ENCODE measurements at regions not wholly inside any gene's neighbourhood (a gene's known extent, or its start where the extent isn't known, plus 50 kb on each side); places are given as distances from the start of the nearest gene placed in this dataset.

DNA sequence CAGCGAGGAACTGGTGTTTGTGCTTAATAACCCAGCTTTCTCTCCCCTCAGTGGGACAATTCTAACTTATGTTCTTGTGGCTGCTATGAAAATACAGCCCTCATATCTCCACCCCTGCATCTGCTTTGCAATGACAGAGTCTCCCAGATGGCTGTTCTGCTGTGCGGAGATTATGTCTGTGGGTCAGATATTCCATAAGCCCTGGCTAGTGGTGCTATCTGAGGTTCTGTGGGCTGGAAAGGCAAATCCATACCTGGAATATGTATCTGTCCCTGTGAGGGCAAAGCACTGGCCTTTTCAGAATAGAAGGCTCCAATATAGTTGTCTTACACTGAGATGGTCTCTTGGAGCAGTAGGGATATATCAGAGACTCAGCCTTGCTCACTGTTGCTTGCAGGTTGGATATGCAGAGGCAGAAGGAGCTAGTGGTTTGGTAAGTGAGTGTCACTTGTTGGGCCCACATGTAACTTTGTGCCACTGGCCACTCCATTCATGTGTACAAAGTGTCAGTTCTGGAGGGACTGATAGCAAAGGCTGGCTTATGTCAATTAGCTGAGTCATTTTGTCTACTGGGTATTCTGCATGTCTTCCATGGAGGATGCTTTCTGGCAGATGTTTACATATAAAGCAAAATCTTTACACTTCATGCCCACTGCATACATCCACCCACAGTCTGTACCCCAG, 246.6 kb downstream of the FAM76B start:
- no peaks in the 10 kb centered on the region for H3K27me3 ChIP-seq
- no peak overlapping the region for H3K4me3 ChIP-seq
- TF ChIP-seq, protein P1, sequence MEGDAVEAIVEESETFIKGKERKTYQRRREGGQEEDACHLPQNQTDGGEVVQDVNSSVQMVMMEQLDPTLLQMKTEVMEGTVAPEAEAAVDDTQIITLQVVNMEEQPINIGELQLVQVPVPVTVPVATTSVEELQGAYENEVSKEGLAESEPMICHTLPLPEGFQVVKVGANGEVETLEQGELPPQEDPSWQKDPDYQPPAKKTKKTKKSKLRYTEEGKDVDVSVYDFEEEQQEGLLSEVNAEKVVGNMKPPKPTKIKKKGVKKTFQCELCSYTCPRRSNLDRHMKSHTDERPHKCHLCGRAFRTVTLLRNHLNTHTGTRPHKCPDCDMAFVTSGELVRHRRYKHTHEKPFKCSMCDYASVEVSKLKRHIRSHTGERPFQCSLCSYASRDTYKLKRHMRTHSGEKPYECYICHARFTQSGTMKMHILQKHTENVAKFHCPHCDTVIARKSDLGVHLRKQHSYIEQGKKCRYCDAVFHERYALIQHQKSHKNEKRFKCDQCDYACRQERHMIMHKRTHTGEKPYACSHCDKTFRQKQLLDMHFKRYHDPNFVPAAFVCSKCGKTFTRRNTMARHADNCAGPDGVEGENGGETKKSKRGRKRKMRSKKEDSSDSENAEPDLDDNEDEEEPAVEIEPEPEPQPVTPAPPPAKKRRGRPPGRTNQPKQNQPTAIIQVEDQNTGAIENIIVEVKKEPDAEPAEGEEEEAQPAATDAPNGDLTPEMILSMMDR (IDR thresholded peaks at IDR 0.05): no peak
- H3K4me1 ChIP-seq: no peaks in the 10 kb centered on the region
- FAIRE-seq (no peak), ATAC-seq (no peak), DNase-seq (no peak)
- WGBS, 2 donors: 87 to 93% methylated on average over 2 of the region's 2 CpGs
- no peaks in the 10 kb centered on the region for H3K36me3 ChIP-seq
- H3K9me3 ChIP-seq: no peaks in the 10 kb centered on the region
- intact Hi-C loops (cut with DNase I): no loop called here
- no peak overlapping the region for H3K27ac ChIP-seq

DNA sequence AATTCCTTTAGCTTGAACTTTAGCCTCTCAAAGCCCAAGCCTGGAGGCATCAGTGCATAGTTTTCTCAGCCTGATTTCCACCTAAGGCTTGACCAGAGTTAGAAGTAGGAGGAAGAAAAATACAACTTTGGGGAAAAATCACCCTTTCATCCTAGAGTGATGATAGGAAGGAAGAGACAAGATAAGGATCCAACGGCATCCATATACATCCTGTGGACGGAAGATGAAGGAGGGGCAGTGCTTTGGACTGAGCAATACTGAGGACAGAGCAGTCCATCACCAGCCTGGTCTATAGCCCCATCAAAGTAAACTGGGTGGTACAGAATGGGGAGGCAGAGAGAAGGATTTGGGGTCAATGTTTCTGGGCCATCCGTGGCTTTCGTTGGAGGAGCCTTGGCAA, 247.9 kb downstream of the FAM76B start:
- ATAC-seq (no peak), FAIRE-seq (no peak)
- TF ChIP-seq, protein P1 (IDR thresholded peaks at IDR 0.05): no peak

DNA sequence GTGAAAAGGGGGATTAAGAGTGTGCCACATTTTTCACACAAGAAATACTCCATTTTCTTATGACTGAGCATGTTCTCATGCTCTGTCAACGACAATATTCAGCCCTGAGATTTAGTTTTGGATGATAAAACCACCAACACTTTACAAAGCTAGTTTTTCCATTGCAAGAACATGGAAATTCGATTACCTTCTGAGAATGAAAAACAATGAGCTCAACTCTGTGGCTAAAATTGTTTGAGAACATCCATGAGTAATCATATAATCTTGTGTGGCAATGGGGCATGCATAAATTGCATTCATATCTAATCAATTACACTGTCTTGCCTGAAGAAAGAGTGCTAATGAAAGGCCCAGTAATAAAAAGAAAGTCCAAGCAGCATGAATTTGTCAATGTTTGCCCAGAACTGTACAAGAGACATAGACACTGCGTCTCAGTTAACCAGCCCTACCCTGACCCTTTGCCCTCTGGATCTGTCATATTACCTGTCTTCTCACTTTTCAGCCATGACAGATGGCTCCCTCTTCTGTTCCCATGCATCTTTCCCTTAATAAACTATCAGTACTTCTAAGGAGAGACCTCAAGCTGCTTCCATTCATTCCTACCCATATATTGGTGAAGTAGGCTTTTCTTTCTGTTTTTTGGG, 253.4 kb downstream of the FAM76B start:
- intact Hi-C loops (cut with DNase I): no loop called here

More for the DNA sequence above, 247.9 kb downstream of the FAM76B start:
- no peaks in the 10 kb centered on the region for H3K27me3 ChIP-seq
- no peak overlapping the region for H3K4me3 ChIP-seq
- H3K27ac ChIP-seq: no peak overlapping the region
- intact Hi-C loops (cut with DNase I): no loop called here
- no peak for DNase-seq
- H3K36me3 ChIP-seq: no peaks in the 10 kb centered on the region
- no peaks in the 10 kb centered on the region for H3K4me1 ChIP-seq
- 77 to 89% methylated on average over 4 of the region's 4 CpGs for WGBS, 2 donors
- no peaks in the 10 kb centered on the region for H3K9me3 ChIP-seq

DNA sequence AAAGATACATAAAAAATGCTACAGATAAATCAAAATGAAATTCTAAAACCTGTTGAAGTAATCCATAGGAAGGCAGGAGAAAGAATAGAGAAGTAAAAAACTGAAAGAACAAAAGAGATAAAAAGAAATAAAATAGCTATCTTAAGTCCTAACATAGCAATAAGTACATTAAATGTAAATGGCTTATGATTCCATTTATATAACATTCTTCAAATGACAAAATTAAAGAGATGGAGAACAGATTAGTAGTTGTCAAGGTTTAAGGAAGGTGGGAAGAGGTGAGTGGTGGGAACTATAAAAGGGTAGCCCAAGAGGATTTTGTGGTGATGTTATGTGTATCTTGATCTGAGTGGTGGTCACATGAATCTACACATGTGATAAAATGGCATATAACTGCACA, 254.8 kb downstream of the FAM76B start:
- Histone ChIP-seq H3K27ac (no peak overlapping the region), H3K9me3 (no peaks in the 10 kb centered on the region), H3K4me3 (no peak overlapping the region), H3K27me3 (no peaks in the 10 kb centered on the region), H3K36me3 (no peaks in the 10 kb centered on the region), H3K4me1 (no peaks in the 10 kb centered on the region)
- intact Hi-C loops (cut with DNase I): no loop called here
- ATAC-seq: no peak
- no peak for DNase-seq
- FAIRE-seq: no peak
- TF ChIP-seq, protein P1 (IDR thresholded peaks at IDR 0.05): no peak

More for the DNA sequence above, 253.4 kb downstream of the FAM76B start:
- Histone ChIP-seq H3K4me3 (no peak overlapping the region), H3K9me3 (no peaks in the 10 kb centered on the region), H3K27me3 (no peaks in the 10 kb centered on the region), H3K4me1 (no peaks in the 10 kb centered on the region), H3K36me3 (no peaks in the 10 kb centered on the region), H3K27ac (no peak overlapping the region)
- FAIRE-seq (no peak), ATAC-seq (no peak), DNase-seq (no peak)
- TF ChIP-seq, protein P1 (IDR thresholded peaks at IDR 0.05): no peak
- 50 to 62% methylated on average over 3 of the region's 3 CpGs for WGBS, 2 donors

DNA sequence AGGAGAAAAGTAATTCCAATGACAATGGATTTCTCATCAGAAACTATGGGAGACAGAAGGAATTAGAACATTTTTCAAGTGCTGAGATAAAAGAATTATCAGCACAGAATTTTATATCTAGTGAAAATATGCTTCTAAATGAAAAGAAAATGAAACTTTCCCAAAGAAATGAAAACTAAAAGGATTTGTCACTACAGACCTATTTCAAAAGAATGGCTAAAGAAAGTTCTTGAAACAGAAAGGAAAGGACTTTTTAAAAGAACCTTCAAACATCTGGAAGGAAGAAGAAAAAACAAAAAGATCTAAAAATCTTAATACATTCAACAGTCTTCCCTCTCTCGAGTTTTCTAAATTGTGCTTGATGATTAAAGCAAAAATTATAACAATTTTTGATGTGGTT, 255.4 kb downstream of the FAM76B start:
- no peaks in the 10 kb centered on the region for H3K36me3 ChIP-seq
- FAIRE-seq (no peak), DNase-seq (no peak), ATAC-seq (no peak)
- intact Hi-C loops (cut with DNase I): no loop called here
- no peak overlapping the region for H3K4me3 ChIP-seq
- TF ChIP-seq, protein P1 (IDR thresholded peaks at IDR 0.05): no peak
- no peak overlapping the region for H3K27ac ChIP-seq
- no peaks in the 10 kb centered on the region for H3K9me3 ChIP-seq
- no peaks in the 10 kb centered on the region for H3K27me3 ChIP-seq
- no peaks in the 10 kb centered on the region for H3K4me1 ChIP-seq
- 55 to 68% methylated on average over 1 of the region's 1 CpG for WGBS, 2 donors

All from pancreas (tissue), 10 donors.